ENCODE measurements at regions not wholly inside any gene's neighbourhood (a gene's known extent, or its start where the extent isn't known, plus 50 kb on each side); places are given as distances from the start of the nearest gene placed in this dataset.

- peaks cover 6% of the 10 kb centered on the region for H3K27me3 Mint-ChIP-seq
- DNase-seq: no peak
- no peaks in the 10 kb centered on the region for H3K4me1 Mint-ChIP-seq
- CTCF ChIA-PET: no interaction called here
- H3K27ac Mint-ChIP-seq: no peak overlapping the region
- no peaks in the 10 kb centered on the region for H3K36me3 Mint-ChIP-seq (ENCODE audit: low read depth)
- H3K4me3 Mint-ChIP-seq: no peak overlapping the region
- POLR2A ChIA-PET: no interaction called here
- no peaks in the 10 kb centered on the region for H3K9me3 Mint-ChIP-seq
Observed at GRCh38 chr2:173654161-173654895, 299.7 kb downstream of the CDCA7 start.

GRCh38 chr2:173654896-173655265, 300.2 kb downstream of the CDCA7 start:
- POLR2A ChIA-PET: no interaction called here
- Mint-ChIP-seq H3K27ac (no peak overlapping the region), H3K36me3 (ENCODE audit: low read depth) (no peaks in the 10 kb centered on the region), H3K4me3 (no peak overlapping the region), H3K27me3 (peaks cover 6% of the 10 kb centered on the region), H3K4me1 (no peaks in the 10 kb centered on the region), H3K9me3 (no peaks in the 10 kb centered on the region)
- CTCF ChIA-PET: no interaction called here
- no peak for DNase-seq

DNA sequence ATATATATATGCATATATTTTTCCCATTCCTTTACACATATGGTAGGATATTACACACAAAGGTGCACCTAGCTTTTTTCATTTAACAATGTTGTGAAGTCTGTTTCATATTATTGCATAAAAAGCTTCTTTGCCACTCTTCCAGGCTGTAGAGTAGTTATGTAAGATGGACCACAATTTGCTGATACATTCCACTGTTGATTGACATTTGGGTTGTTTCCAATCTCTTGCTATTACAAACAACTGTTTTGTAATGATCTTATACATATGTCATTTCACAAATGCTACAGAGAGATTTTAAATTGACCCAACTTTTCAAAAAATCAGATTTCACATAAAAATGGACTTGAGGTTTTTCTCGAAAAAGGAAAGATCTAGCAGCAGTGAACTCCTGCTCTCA, 301.4 kb downstream of the CDCA7 start:
- no peaks in the 10 kb centered on the region for H3K9me3 Mint-ChIP-seq
- H3K36me3 Mint-ChIP-seq (ENCODE audit: low read depth): no peaks in the 10 kb centered on the region
- no peaks in the 10 kb centered on the region for H3K4me1 Mint-ChIP-seq
- ChIA-PET POLR2A (no interaction called here), CTCF (no interaction called here)
- H3K27ac Mint-ChIP-seq: no peak overlapping the region
- DNase-seq: no peak
- H3K4me3 Mint-ChIP-seq: no peak overlapping the region
- peaks cover 11% of the 10 kb centered on the region for H3K27me3 Mint-ChIP-seq

- CTCF ChIA-PET: no interaction called here
Observed at GRCh38 chr2:173657996-173658717, 303.5 kb downstream of the CDCA7 start.

GRCh38 chr2:173658946-173659371, 304.3 kb downstream of the CDCA7 start:
- ChIA-PET POLR2A (no interaction called here), CTCF (no interaction called here)
- H3K4me3 Mint-ChIP-seq: no peak overlapping the region
- H3K9me3 Mint-ChIP-seq: no peaks in the 10 kb centered on the region
- H3K36me3 Mint-ChIP-seq (ENCODE audit: low read depth): no peaks in the 10 kb centered on the region
- H3K4me1 Mint-ChIP-seq: no peaks in the 10 kb centered on the region
- H3K27ac Mint-ChIP-seq: no peak overlapping the region
- H3K27me3 Mint-ChIP-seq: peaks cover 21% of the 10 kb centered on the region
- DNase-seq: no peak

More at GRCh38 chr2:173657996-173658717, 303.5 kb downstream of the CDCA7 start:
- H3K9me3 Mint-ChIP-seq: no peaks in the 10 kb centered on the region
- no peak overlapping the region for H3K4me3 Mint-ChIP-seq
- no peak for DNase-seq
- no peaks in the 10 kb centered on the region for H3K4me1 Mint-ChIP-seq
- H3K36me3 Mint-ChIP-seq (ENCODE audit: low read depth): no peaks in the 10 kb centered on the region
- POLR2A ChIA-PET: no interaction called here
- peaks cover 19% of the 10 kb centered on the region for H3K27me3 Mint-ChIP-seq
- H3K27ac Mint-ChIP-seq: no peak overlapping the region

GRCh38 chr2:173659509-173659908, 304.8 kb downstream of the CDCA7 start:
- ChIA-PET POLR2A (no interaction called here), CTCF (no interaction called here)
- Mint-ChIP-seq H3K4me3 (no peak overlapping the region), H3K36me3 (ENCODE audit: low read depth) (no peaks in the 10 kb centered on the region), H3K4me1 (no peaks in the 10 kb centered on the region), H3K9me3 (no peaks in the 10 kb centered on the region), H3K27me3 (peaks cover 21% of the 10 kb centered on the region), H3K27ac (no peak overlapping the region)
- DNase-seq: no peak

DNA sequence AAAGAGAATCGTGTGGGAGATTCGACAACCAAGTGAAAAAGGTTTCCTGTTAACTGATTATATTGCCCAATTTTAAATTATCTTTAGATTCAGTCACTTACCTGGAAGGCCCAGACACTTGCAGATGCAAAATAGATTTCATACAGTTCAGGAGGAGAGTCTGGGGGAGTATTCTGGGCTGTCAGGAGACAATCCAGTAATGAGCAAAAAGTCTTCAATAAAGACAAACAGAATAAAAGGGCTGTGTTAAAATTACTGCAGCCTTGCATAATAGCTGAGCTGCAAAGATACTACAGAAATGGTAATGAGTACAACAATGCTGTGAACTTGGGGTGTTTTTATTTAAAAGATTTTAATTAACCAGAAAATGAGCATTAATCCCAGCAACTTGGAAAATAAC, 303.6 kb downstream of the SP3 start:
- ChIA-PET CTCF (no interaction called here), POLR2A (no interaction called here)
- no peak for DNase-seq
- no peaks in the 10 kb centered on the region for H3K9me3 Mint-ChIP-seq
- H3K36me3 Mint-ChIP-seq (ENCODE audit: low read depth): no peaks in the 10 kb centered on the region
- H3K4me3 Mint-ChIP-seq: no peak overlapping the region
- H3K4me1 Mint-ChIP-seq: no peaks in the 10 kb centered on the region
- H3K27me3 Mint-ChIP-seq: peaks cover 20% of the 10 kb centered on the region
- no peak overlapping the region for H3K27ac Mint-ChIP-seq

DNA sequence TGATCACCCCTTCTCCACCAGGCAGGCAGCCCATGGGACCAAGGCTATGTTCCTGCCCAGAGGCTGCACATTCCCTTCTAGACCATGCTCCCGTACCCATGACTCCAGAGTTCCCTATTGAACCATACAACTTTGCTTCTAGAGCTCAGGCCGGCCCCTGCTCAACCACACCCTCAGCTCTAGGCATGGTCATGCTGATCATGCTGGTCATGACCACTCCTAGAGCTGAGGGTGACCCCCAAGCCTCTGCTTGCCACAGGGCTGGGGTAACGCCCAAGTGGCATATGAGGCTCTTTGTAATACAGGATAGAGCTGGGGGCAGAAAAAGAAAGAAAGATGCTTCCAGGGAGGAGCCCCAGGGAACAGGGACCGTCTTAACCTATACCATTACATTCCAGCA, 301.8 kb downstream of the SP3 start:
- Mint-ChIP-seq H3K4me1 (no peaks in the 10 kb centered on the region), H3K9me3 (no peaks in the 10 kb centered on the region), H3K4me3 (no peak overlapping the region), H3K36me3 (ENCODE audit: low read depth) (no peaks in the 10 kb centered on the region), H3K27ac (no peak overlapping the region), H3K27me3 (peaks cover 25% of the 10 kb centered on the region)
- ChIA-PET CTCF (no interaction called here), POLR2A (no interaction called here)
- DNase-seq: no peak

DNA sequence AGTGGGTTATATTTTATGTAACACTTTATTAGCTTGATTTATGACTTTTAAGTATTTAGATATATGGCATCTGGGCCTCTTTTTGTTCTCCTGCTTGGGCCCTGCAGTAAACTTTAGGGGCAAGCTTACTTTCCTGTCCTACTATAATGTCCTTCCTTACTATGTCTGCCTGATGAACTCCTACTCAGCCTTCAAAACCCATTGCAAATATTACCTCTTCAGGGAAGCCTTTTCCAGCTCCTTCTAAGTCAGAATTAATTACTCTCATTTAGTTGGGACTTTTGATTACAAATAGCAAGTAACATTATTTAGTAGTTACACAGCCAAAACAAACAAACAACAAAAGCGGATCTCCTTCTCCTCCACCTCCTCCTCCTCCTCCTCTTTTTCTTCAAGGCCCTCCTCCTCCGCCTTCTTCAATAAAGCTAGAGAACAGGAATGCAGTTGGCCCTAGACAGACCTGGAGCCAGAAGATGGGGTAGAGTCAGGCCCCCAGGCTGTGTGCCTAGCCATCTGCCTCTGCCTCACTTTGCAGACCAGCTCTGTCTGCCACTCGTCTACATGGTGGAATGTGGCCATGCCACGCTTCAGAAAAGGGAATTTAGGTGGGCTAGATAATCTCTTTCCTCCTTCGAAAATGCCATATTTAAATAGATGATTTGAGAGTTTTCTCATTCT, 301.2 kb downstream of the SP3 start:
- Mint-ChIP-seq H3K9me3 (no peaks in the 10 kb centered on the region), H3K4me3 (no peak overlapping the region)

GRCh38 chr2:173664513-173664910, 300.7 kb downstream of the SP3 start:
- no peaks in the 10 kb centered on the region for H3K36me3 Mint-ChIP-seq (ENCODE audit: low read depth)
- H3K4me3 Mint-ChIP-seq: no peak overlapping the region
- H3K4me1 Mint-ChIP-seq: no peaks in the 10 kb centered on the region
- CTCF ChIA-PET: no interaction called here
- peaks cover 28% of the 10 kb centered on the region for H3K27me3 Mint-ChIP-seq
- no peak overlapping the region for H3K27ac Mint-ChIP-seq
- no peaks in the 10 kb centered on the region for H3K9me3 Mint-ChIP-seq
- no peak for DNase-seq
- POLR2A ChIA-PET: no interaction called here

More for the DNA sequence above, 301.2 kb downstream of the SP3 start:
- H3K4me1 Mint-ChIP-seq: no peaks in the 10 kb centered on the region
- H3K27me3 Mint-ChIP-seq: peaks cover 26% of the 10 kb centered on the region
- H3K36me3 Mint-ChIP-seq (ENCODE audit: low read depth): no peaks in the 10 kb centered on the region
- ChIA-PET POLR2A (no interaction called here), CTCF (no interaction called here)
- DNase-seq: no peak
- H3K27ac Mint-ChIP-seq: no peak overlapping the region

- Mint-ChIP-seq H3K4me3 (no peak overlapping the region), H3K36me3 (ENCODE audit: low read depth) (no peaks in the 10 kb centered on the region), H3K27ac (no peak overlapping the region), H3K27me3 (peaks cover 31% of the 10 kb centered on the region), H3K9me3 (no peaks in the 10 kb centered on the region), H3K4me1 (no peaks in the 10 kb centered on the region)
- no peak for DNase-seq
- ChIA-PET POLR2A (no interaction called here), CTCF (no interaction called here)
Observed at GRCh38 chr2:173666171-173666888, 298.8 kb downstream of the SP3 start.

DNA sequence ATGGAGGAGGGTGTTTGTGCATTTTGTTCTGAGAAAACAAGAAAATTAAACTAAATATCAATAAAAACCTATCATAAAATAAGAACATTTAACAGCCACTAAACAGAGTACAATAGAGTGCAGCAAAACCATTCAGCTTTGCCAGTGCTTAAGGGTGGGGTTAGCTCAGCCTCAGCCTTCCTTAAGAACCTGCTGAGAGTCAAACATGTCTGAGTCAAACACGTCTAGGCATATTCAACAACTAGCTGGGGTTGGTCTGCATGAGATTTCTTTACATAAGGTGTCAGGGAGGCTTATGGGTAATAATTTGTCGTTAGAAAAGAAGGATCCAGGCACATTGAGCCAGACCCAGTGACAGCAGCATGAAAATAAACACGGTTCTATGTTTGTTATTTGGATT, 298.2 kb downstream of the SP3 start:
- CTCF ChIA-PET: no interaction called here
- no peaks in the 10 kb centered on the region for H3K9me3 Mint-ChIP-seq
- no peak overlapping the region for H3K27ac Mint-ChIP-seq
- no peak for DNase-seq
- peaks cover 34% of the 10 kb centered on the region for H3K27me3 Mint-ChIP-seq
- no peak overlapping the region for H3K4me3 Mint-ChIP-seq
- H3K36me3 Mint-ChIP-seq (ENCODE audit: low read depth): no peaks in the 10 kb centered on the region
- no peaks in the 10 kb centered on the region for H3K4me1 Mint-ChIP-seq
- POLR2A ChIA-PET: no interaction called here

DNA sequence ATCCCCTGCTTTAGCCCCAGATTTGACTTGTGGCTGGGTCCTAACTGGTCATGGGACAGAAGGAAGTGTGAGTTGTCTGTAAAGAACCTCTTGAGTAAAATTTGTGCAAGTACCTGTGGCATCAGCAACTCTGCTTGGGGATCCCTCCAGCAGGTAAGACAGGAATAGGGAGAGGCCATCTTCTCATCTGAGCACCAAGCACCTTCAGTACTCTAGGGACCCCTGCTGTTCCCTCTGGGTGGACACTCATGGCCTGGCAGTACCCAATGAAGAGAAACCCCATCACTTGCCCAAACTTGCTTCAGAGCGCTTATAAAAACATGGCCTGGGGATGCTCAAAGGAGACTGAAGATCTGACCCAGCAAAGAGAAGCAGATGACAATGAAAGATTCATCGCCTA, 297.8 kb downstream of the SP3 start:
- Mint-ChIP-seq H3K27ac (no peak overlapping the region), H3K27me3 (peaks cover 32% of the 10 kb centered on the region), H3K9me3 (no peaks in the 10 kb centered on the region), H3K36me3 (ENCODE audit: low read depth) (no peaks in the 10 kb centered on the region), H3K4me3 (no peak overlapping the region), H3K4me1 (no peaks in the 10 kb centered on the region)
- ChIA-PET POLR2A (no interaction called here), CTCF (no interaction called here)
- no peak for DNase-seq

Data from activated CD4-positive, alpha-beta memory T cell treated with anti-CD3 and anti-CD28 coated beads, Interleukin-2, amount 10 ng/mL, durations not matched to agents 7 days and 5 days (primary cell).